HCT116 (cell line): ENCODE measurements at regions not wholly inside any gene's neighbourhood (a gene's known extent, or its start where the extent isn't known, plus 50 kb on each side); places are given as distances from the start of the nearest gene placed in this dataset.

Experiments
- ATAC-seq: fragments of 200-7000 bp; cut with Tn5 transposase; 2 replicates; pipeline ENCODE4 v1.9.1; 2020; ENCODE audit warnings: mild to moderate bottlenecking, moderate library complexity
- BruUV-seq: library from RNA; stranded (reverse); fragments of 400-500 nt; replicated peaks from 2 replicates; lab custom pipeline; 2021; lab: Mats Ljungman, UMichigan
- CTCF ChIA-PET: fragments of 300-600 bp; sonication (Branson Sonifier 250); formaldehyde crosslinking; loops from one replicate; lab custom pipeline; 2021; ENCODE audit warnings: antibody characterized with exemption; lab: Charles Lee
- POLR2A ChIA-PET: fragments of 300-600, 350-600 bp; sonication (Branson Sonifier 250); formaldehyde crosslinking; loops from one replicate; lab custom pipeline; 2021; ENCODE audit warnings: antibody characterized with exemption; lab: Charles Lee
- RAD21 ChIA-PET, 2 experiments: fragments of 300-600 bp; sonication (Branson Sonifier 250); formaldehyde crosslinking; loops; one replicate each; lab custom pipeline; 2023; ENCODE audit warnings: low total read pairs in 2 of 2; ENCODE audit not compliant: uncharacterized antibody in 2 of 2, unreplicated experiment in 2 of 2, low non-redundant PET in 1 of 2; lab: Charles Lee
- DNase-seq: peaks from one replicate; pipeline ENCODE4 v3.0.0-alpha.2; 2010; ENCODE audit warnings: low read depth, low spot score
- H2AFZ ChIP-seq: fragments of 200-600 bp; shearing (Covaris generic), sonication (generic); 2 replicates; pipeline ENCODE4 v1.6.1; 2017; ENCODE audit warnings: low read depth, mixed run types, mixed read lengths, antibody characterized with exemption, low read length; ENCODE audit not compliant: poor library complexity, severe bottlenecking
- H3K27ac ChIP-seq: 2 replicates; pipeline ENCODE4 v1.5.1; 2012; ENCODE audit warnings: low read depth, low read length
- H3K27me3 ChIP-seq: fragments of 200-600 bp; sonication (generic); 2 replicates; pipeline ENCODE4 v1.6.1; 2016; ENCODE audit warnings: mixed run types, low read length, mixed read lengths; ENCODE audit not compliant: insufficient read depth
- H3K36me3 ChIP-seq, 2 experiments: fragments of 200-500 bp in 1 of 2; fragments of 200-600 bp in 1 of 2; sonication (Bioruptor generic) in 1 of 2; sonication (generic) in 1 of 2; 2 replicates each; pipeline versions ENCODE4 v1.5.1 to v1.6.1; 2014 to 2016; ENCODE audit warnings: low read length in 2 of 2, inconsistent platforms in 1 of 2, mixed read lengths in 1 of 2, mixed run types in 1 of 2; ENCODE audit not compliant: insufficient read depth in 2 of 2, control insufficient read depth in 1 of 2
- H3K4me1 ChIP-seq, 2 experiments: fragments of 200-600 bp in 1 of 2; sonication (generic) in 1 of 2; 2 replicates each; pipeline versions ENCODE4 v1.5.1 to v1.6.1; 2012 to 2017; ENCODE audit warnings: low read length in 2 of 2, inconsistent platforms in 1 of 2, mild to moderate bottlenecking in 1 of 2, mixed read lengths in 1 of 2, mixed run types in 1 of 2, moderate library complexity in 1 of 2; ENCODE audit not compliant: insufficient read depth in 2 of 2, control insufficient read depth in 1 of 2
- H3K4me2 ChIP-seq: fragments of 200-600 bp; sonication (generic); 2 replicates; pipeline ENCODE4 v1.6.1; 2017; ENCODE audit warnings: mixed run types, low read length, mixed read lengths
- H3K4me3 ChIP-seq, 2 experiments: fragments of 200-600 bp in 1 of 2; sonication (generic) in 1 of 2; replicated peaks in 1 of 2; 2 replicates each; pipeline ENCODE4 v1.5.1; 2011 to 2016; ENCODE audit warnings: low read length in 2 of 2, control low read depth in 1 of 2, low read depth in 1 of 2, mild to moderate bottlenecking in 1 of 2, mixed read lengths in 1 of 2, mixed run types in 1 of 2
- H3K79me2 ChIP-seq: fragments of 200-600 bp; sonication (generic); 2 replicates; pipeline ENCODE4 v1.6.1; 2017; ENCODE audit warnings: mild to moderate bottlenecking, mixed run types, low read length, moderate library complexity, mixed read lengths; ENCODE audit not compliant: insufficient read depth
- H3K9ac ChIP-seq: fragments of 200-600 bp; sonication (generic); 2 replicates; pipeline ENCODE4 v1.6.1; 2016; ENCODE audit warnings: low read length, mixed read lengths
- H3K9me2 ChIP-seq: fragments of 200-600 bp; sonication (generic), shearing (Covaris generic); 2 replicates; pipeline ENCODE4 v1.6.1; 2017; ENCODE audit warnings: mixed run types, mild to moderate bottlenecking, moderate library complexity; ENCODE audit not compliant: insufficient read depth
- H3K9me3 ChIP-seq, 2 experiments: fragments of 200-500 bp in 1 of 2; fragments of 200-600 bp in 1 of 2; sonication (Bioruptor generic) in 1 of 2; sonication (generic) in 1 of 2; 2 replicates each; pipeline ENCODE4 v1.6.1; 2014 to 2017; ENCODE audit warnings: low read length in 2 of 2, mixed read lengths in 2 of 2, inconsistent platforms in 1 of 2, low read depth in 1 of 2, mild to moderate bottlenecking in 1 of 2, mixed run types in 1 of 2, moderate library complexity in 1 of 2; ENCODE audit not compliant: control insufficient read depth in 1 of 2, insufficient read depth in 1 of 2
- H4K20me1 ChIP-seq: fragments of 200-600 bp; sonication (generic), shearing (Covaris generic); 2 replicates; pipeline ENCODE4 v1.6.1; 2017; ENCODE audit warnings: mixed run types, mild to moderate bottlenecking, moderate library complexity; ENCODE audit not compliant: insufficient read depth
- ATF3 ChIP-seq: IDR thresholded peaks from 2 replicates; pipeline ENCODE4 v1.6.1; 2012
- JUND ChIP-seq: IDR thresholded peaks from 2 replicates; pipeline ENCODE4 v1.6.1; 2012
- MAX ChIP-seq: IDR thresholded peaks from 2 replicates; pipeline ENCODE4 v1.6.1; 2012
- POLR2A ChIP-seq: IDR thresholded peaks from 2 replicates; pipeline ENCODE4 v1.7.0; 2011; ENCODE audit warnings: borderline replicate concordance; ENCODE audit not compliant: insufficient read depth, insufficient read length; ENCODE audit errors: extremely low read depth
- RAD21 ChIP-seq: IDR thresholded peaks from 2 replicates; pipeline ENCODE4 v1.6.1; 2012; ENCODE audit warnings: low read depth, mild to moderate bottlenecking
- SRF ChIP-seq: IDR thresholded peaks from 2 replicates; pipeline ENCODE4 v1.6.1; 2012; ENCODE audit warnings: low read depth
- TCF7L2 ChIP-seq: IDR thresholded peaks from 2 replicates; pipeline ENCODE4 v1.7.0; 2011; ENCODE audit warnings: borderline replicate concordance, inconsistent platforms; ENCODE audit not compliant: insufficient read depth, insufficient read length; ENCODE audit errors: extremely low read depth
- YY1 ChIP-seq: IDR thresholded peaks from 2 replicates; pipeline ENCODE4 v1.6.1; 2011; ENCODE audit warnings: low read length, low read depth, moderate library complexity, mild to moderate bottlenecking; ENCODE audit not compliant: insufficient replicate concordance; ENCODE audit errors: extremely low read depth
- intact Hi-C: fragments of 100-400 bp; cut with micrococcal nuclease; formaldehyde crosslinking; loops from 2 replicates; pipeline ENCODE4 v1.10.0; 2022

- no peak for TF ChIP-seq SRF
- TF ChIP-seq TCF7L2, result no peak
- no peak for TF ChIP-seq ATF3
Observed at GRCh38 chr3:115281697-115282675, 134.9 kb upstream of the ZBTB20 start (continued).

- no peaks in the 10 kb centered on the region for H3K36me3 ChIP-seq
- intact Hi-C loops, result no loop called here
- ChIA-PET POLR2A (no interaction called here), CTCF (no interaction called here), RAD21 (no interaction called here)
- H3K9me2 ChIP-seq, result no peaks in the 10 kb centered on the region
- ATAC-seq (no peak), DNase-seq (no peak)
- BruUV-seq, result no TSS peak
- H3K9ac ChIP-seq, result no peak overlapping the region
- no peak overlapping the region for H2AFZ ChIP-seq
- TF ChIP-seq JUND, result no peak
- TF ChIP-seq RAD21, result no peak
- no peak for TF ChIP-seq POLR2A
- no peak for TF ChIP-seq YY1
- no peak for TF ChIP-seq MAX
- no peaks in the 10 kb centered on the region for H3K9me3 ChIP-seq
- no peaks in the 10 kb centered on the region for H3K4me1 ChIP-seq
- no peaks in the 10 kb centered on the region for H3K79me2 ChIP-seq
- no peaks in the 10 kb centered on the region for H4K20me1 ChIP-seq
- no peak overlapping the region for H3K4me2 ChIP-seq
- H3K4me3 ChIP-seq, result no peak overlapping the region
- no peak overlapping the region for H3K27ac ChIP-seq
- no peaks in the 10 kb centered on the region for H3K27me3 ChIP-seq
Observed at GRCh38 chr3:115284980-115285379, 137.9 kb upstream of the ZBTB20 start.
